GM23338 (cell line): ENCODE measurements at regions not wholly inside any gene's neighbourhood (a gene's known extent, or its start where the extent isn't known, plus 50 kb on each side); places are given as distances from the start of the nearest gene placed in this dataset.

ENCODE experiments used
- CREB1 ChIP-seq: fragments of 250-450 bp; sonication (Bioruptor Pico); IDR thresholded peaks from 2 replicates; pipeline ENCODE4 v1.5.0; 2020; ENCODE audit warnings: low read depth, mild to moderate bottlenecking, moderate library complexity
- CTCF ChIP-seq, 2 experiments: fragments of 200-600 bp in 1 of 2; sonication (generic) in 1 of 2; conservative IDR thresholded peaks; 2 replicates each; pipeline versions ENCODE4 v1.5.1 to v1.6.1; 2016 to 2017; ENCODE audit warnings: antibody characterized with exemption in 2 of 2, low read depth in 2 of 2, mild to moderate bottlenecking in 2 of 2, moderate library complexity in 1 of 2
- EZH2 ChIP-seq: fragments of 200-600 bp; sonication (generic); IDR thresholded peaks from one replicate; pipeline ENCODE4 v1.8.0; 2017; ENCODE audit warnings: antibody characterized with exemption, mild to moderate bottlenecking, low read depth; ENCODE audit not compliant: unreplicated experiment
- EZH2phosphoT487 ChIP-seq: fragments of 200-600 bp; sonication (generic); IDR thresholded peaks from one replicate; pipeline ENCODE4 v1.8.1; 2018; ENCODE audit warnings: antibody characterized with exemption; ENCODE audit not compliant: unreplicated experiment
- JUNB ChIP-seq: IDR thresholded peaks from one replicate; pipeline ENCODE4 v1.6.1; 2016; ENCODE audit warnings: antibody characterized with exemption; ENCODE audit not compliant: unreplicated experiment
- NANOG ChIP-seq: IDR thresholded peaks from 2 replicates; pipeline ENCODE4 v1.6.1; 2016; ENCODE audit warnings: antibody characterized with exemption, borderline replicate concordance
- POLR2AphosphoS5 ChIP-seq: IDR thresholded peaks from 2 replicates; pipeline ENCODE4 v1.6.1; 2016; ENCODE audit warnings: antibody characterized with exemption, low read depth
- REST ChIP-seq: IDR thresholded peaks from one replicate; pipeline ENCODE4 v1.6.1; 2018; ENCODE audit warnings: antibody characterized with exemption; ENCODE audit not compliant: unreplicated experiment
- STAT1 ChIP-seq: IDR thresholded peaks from one replicate; pipeline ENCODE4 v1.6.1; 2016; ENCODE audit warnings: antibody characterized with exemption; ENCODE audit not compliant: unreplicated experiment
- ZNF114 ChIP-seq: fragments of 250-450 bp; sonication (Bioruptor Pico); IDR thresholded peaks from 2 replicates; pipeline ENCODE4 v1.5.0; 2020; ENCODE audit warnings: mild to moderate bottlenecking, moderate library complexity
- ZNF331 ChIP-seq: fragments of 250-450 bp; sonication (Bioruptor Pico); IDR thresholded peaks from 2 replicates; pipeline ENCODE4 v1.5.0; 2020; ENCODE audit warnings: low read depth, mild to moderate bottlenecking, moderate library complexity
- TF ChIP-seq, protein P1 (sequence below): IDR thresholded peaks from 2 replicates; pipeline ENCODE4 v1.6.1; 2016; ENCODE audit warnings: antibody characterized with exemption

- TF ChIP-seq CTCF (conservative IDR thresholded peaks at IDR 0.05; ENCODE audit: low read depth in 2 of 2) (no peak), EZH2 (no peak), REST (no peak), EZH2phosphoT487 (no peak), JUNB (no peak), CREB1 (CRISPR knock-in tag) (no peak), POLR2AphosphoS5 (no peak), ZNF114 (no peak), STAT1 (no peak), ZNF331 (CRISPR knock-in tag) (no peak), NANOG (no peak)
- TF ChIP-seq, protein P1, sequence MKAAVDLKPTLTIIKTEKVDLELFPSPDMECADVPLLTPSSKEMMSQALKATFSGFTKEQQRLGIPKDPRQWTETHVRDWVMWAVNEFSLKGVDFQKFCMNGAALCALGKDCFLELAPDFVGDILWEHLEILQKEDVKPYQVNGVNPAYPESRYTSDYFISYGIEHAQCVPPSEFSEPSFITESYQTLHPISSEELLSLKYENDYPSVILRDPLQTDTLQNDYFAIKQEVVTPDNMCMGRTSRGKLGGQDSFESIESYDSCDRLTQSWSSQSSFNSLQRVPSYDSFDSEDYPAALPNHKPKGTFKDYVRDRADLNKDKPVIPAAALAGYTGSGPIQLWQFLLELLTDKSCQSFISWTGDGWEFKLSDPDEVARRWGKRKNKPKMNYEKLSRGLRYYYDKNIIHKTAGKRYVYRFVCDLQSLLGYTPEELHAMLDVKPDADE: no peak
Observed at GRCh38 chr11:8325591-8326304, 62.1 kb upstream of the LMO1 start.
